ENCODE measurements at regions not wholly inside any gene's neighbourhood (a gene's known extent, or its start where the extent isn't known, plus 50 kb on each side); places are given as distances from the start of the nearest gene placed in this dataset.

DNA sequence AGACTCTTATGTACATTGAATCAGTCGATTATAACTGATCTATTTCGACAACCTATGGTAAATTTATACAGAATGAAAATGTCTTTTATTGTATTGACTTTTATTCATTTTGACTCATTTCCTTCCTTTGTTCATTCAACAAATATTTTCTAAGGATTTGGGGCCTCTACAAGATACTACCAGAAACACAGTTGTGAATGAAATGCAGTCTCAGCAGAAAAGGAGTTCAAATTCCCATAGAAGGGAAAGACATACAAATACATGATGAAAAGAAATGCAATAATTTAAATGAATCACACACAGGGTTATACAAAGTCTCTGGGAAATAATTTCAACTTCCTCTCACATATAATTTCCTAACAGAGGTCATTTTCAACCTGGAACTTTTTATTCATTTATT lies 134.0 kb upstream of the SEMA3A start:
- no peaks in the 10 kb centered on the region for H3K27me3 ChIP-seq (replicated peaks in 1 of 2; ENCODE audit: control insufficient read depth in 2 of 2, insufficient read depth in 2 of 2, low read length in 1 of 2)
- no peak overlapping the region for H3K4me2 ChIP-seq (ENCODE audit: control insufficient read depth, insufficient read depth)
- ATAC-seq (no peak), FAIRE-seq (no peak), DNase-seq (ENCODE audit: low read depth, low spot score) (no peak)
- H3K9me3 ChIP-seq (replicated peaks; ENCODE audit: control insufficient read depth, insufficient read depth, low read length): no peaks in the 10 kb centered on the region
- no peaks in the 10 kb centered on the region for H4K20me1 ChIP-seq (ENCODE audit: control insufficient read depth, insufficient read depth)
- in situ Hi-C loops (cut with MboI): no loop called here
- 0% methylated on average over 2 of the region's 2 CpGs for WGBS (ENCODE audit: insufficient coverage, insufficient replicate concordance, low lambda C conversion rate, missing lambda C conversion rate)
- ChIA-PET RAD21 (ENCODE audit: unreplicated experiment) (no interaction called here), POLR2A (no interaction called here), SMC1A (ENCODE audit: uncharacterized antibody, unreplicated experiment) (no interaction called here), CTCF (no interaction called here)
- no peak overlapping the region for H3K9ac ChIP-seq (ENCODE audit: control insufficient read depth, insufficient read depth, low read length)
- no peak overlapping the region for H3K27ac ChIP-seq (ENCODE audit: control insufficient read depth, insufficient read depth)
- H2AFZ ChIP-seq (ENCODE audit: control insufficient read depth, low read depth, low read length): no peak overlapping the region
- H3K79me2 ChIP-seq (ENCODE audit: control insufficient read depth, insufficient read depth, low read length): no peaks in the 10 kb centered on the region
- TF ChIP-seq ASH2L (IDR thresholded peaks at IDR 0.05; ENCODE audit: borderline replicate concordance, low read depth) (no peak), POLR2A (IDR thresholded peaks at IDR 0.05; ENCODE audit: low read depth, low read length) (no peak), NR2C1 (IDR thresholded peaks at IDR 0.05) (no peak), TCF12 (IDR thresholded peaks at IDR 0.05; ENCODE audit: low read depth, low read length) (no peak), RUNX3 (IDR thresholded peaks at IDR 0.05; ENCODE audit: low read length) (no peak), SREBF1 (IDR thresholded peaks at IDR 0.05; ENCODE audit: low read length) (no peak)
- H3K4me3 ChIP-seq: no peak overlapping the region
- H3K36me3 ChIP-seq (ENCODE audit: control insufficient read depth in 2 of 2, insufficient read depth in 2 of 2, low read length in 1 of 2): no peaks in the 10 kb centered on the region
- H3K4me1 ChIP-seq (ENCODE audit: control insufficient read depth, insufficient read depth, low read length): no peaks in the 10 kb centered on the region
- no TSS peak for BruUV-seq (replicated peaks)
- intact Hi-C loops (cut with micrococcal nuclease; ENCODE audit: unreplicated experiment): no loop called here

DNA sequence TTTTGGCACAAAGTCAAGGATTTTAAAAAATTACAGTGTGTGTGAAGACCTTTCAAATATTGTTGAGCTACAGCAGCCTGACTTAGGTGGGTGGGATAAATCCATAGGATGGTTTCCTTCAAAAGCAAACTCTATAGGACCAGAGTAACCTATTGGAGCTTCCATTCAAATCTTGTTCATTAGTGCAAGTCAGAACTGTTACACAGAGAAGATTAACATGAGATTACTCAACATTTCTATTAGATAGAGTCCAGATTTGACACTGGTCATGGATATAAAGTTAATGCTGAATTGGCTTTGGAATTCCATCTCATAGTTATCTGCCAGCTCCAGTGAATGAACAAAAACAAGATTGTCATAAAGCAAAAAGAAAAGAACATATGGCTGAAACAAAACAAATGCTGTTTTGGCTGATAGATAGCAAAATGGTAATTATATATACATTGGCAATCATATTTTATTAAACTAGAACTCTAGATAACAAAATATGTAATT lies 129.6 kb upstream of the SEMA3A start:
- in situ Hi-C loops (cut with MboI): no loop called here
- H2AFZ ChIP-seq (ENCODE audit: control insufficient read depth, low read depth, low read length): no peak overlapping the region
- no peaks in the 10 kb centered on the region for H3K36me3 ChIP-seq (ENCODE audit: control insufficient read depth in 2 of 2, insufficient read depth in 2 of 2, low read length in 1 of 2)
- ATAC-seq: no peak
- no peaks in the 10 kb centered on the region for H3K79me2 ChIP-seq (ENCODE audit: control insufficient read depth, insufficient read depth, low read length)
- H3K4me3 ChIP-seq: no peak overlapping the region
- H4K20me1 ChIP-seq (ENCODE audit: control insufficient read depth, insufficient read depth): no peaks in the 10 kb centered on the region
- no TSS peak for BruUV-seq (replicated peaks)
- ChIA-PET POLR2A (no interaction called here), RAD21 (ENCODE audit: unreplicated experiment) (no interaction called here), SMC1A (ENCODE audit: uncharacterized antibody, unreplicated experiment) (interaction anchor here (0.7 to 1.4 kb wide), 2 partner anchors 9 to 27 kb away, joined by 3 to 4 read pairs; no protein-coding TSS in a partner anchor), CTCF (no interaction called here)
- intact Hi-C loops (cut with micrococcal nuclease; ENCODE audit: unreplicated experiment): no loop called here
- no peaks in the 10 kb centered on the region for H3K9me3 ChIP-seq (replicated peaks; ENCODE audit: control insufficient read depth, insufficient read depth, low read length)
- H3K27me3 ChIP-seq (replicated peaks in 1 of 2; ENCODE audit: control insufficient read depth in 2 of 2, insufficient read depth in 2 of 2, low read length in 1 of 2): no peaks in the 10 kb centered on the region
- no peak overlapping the region for H3K4me2 ChIP-seq (ENCODE audit: control insufficient read depth, insufficient read depth)
- no peak overlapping the region for H3K9ac ChIP-seq (ENCODE audit: control insufficient read depth, insufficient read depth, low read length)
- FAIRE-seq: peak; percentile 47
- no peaks in the 10 kb centered on the region for H3K4me1 ChIP-seq (ENCODE audit: control insufficient read depth, insufficient read depth, low read length)
- H3K27ac ChIP-seq (ENCODE audit: control insufficient read depth, insufficient read depth): no peak overlapping the region
- no peak for TF ChIP-seq ATF7 (IDR thresholded peaks at IDR 0.05; ENCODE audit: low read depth)
- DNase-seq (ENCODE audit: low read depth, low spot score): no peak

All from GM12878 (cell line).